MM.1S (cell line): ENCODE measurements at regions not wholly inside any gene's neighbourhood (a gene's known extent, or its start where the extent isn't known, plus 50 kb on each side); places are given as distances from the start of the nearest gene placed in this dataset.

Source experiments
- EZH2 ChIP-seq: fragments of 300-600 bp; sonication (generic); optimal IDR thresholded peaks from 2 replicates; pipeline ENCODE3; 2017; ENCODE audit warnings: low read depth, mild to moderate bottlenecking, antibody characterized with exemption, low read length, mixed read lengths
- EZH2phosphoT487 ChIP-seq: fragments of 300-600 bp; sonication (generic); IDR thresholded peaks from 2 replicates; pipeline ENCODE4 v1.6.1; 2018; ENCODE audit warnings: antibody characterized with exemption, low read length
- TF ChIP-seq, protein P1 (sequence below): fragments of 300-600 bp; sonication (generic); IDR thresholded peaks from 2 replicates; pipeline ENCODE4 v1.5.1; 2016; ENCODE audit warnings: antibody characterized with exemption, low read length, mixed read lengths

DNA sequence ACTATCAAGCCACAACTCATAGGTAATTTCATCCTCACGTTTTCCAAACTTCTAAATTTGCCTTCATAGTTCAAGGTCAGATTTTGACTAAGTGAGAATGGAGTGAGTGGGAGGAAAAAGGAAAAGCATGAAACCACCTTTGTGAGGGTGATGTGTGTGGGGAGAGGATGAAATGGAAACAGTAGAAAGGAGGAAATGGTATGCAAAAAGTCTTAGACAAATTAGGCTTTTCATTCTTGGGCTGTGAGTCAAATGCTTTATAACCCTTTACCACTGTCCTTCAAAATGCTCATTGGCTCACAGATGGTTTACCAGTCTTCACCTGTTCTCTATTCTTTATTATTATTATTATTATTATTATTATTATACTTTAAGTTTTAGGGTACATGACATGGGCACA, 127.2 kb downstream of the RAP2A start:
- TF ChIP-seq, protein P1, sequence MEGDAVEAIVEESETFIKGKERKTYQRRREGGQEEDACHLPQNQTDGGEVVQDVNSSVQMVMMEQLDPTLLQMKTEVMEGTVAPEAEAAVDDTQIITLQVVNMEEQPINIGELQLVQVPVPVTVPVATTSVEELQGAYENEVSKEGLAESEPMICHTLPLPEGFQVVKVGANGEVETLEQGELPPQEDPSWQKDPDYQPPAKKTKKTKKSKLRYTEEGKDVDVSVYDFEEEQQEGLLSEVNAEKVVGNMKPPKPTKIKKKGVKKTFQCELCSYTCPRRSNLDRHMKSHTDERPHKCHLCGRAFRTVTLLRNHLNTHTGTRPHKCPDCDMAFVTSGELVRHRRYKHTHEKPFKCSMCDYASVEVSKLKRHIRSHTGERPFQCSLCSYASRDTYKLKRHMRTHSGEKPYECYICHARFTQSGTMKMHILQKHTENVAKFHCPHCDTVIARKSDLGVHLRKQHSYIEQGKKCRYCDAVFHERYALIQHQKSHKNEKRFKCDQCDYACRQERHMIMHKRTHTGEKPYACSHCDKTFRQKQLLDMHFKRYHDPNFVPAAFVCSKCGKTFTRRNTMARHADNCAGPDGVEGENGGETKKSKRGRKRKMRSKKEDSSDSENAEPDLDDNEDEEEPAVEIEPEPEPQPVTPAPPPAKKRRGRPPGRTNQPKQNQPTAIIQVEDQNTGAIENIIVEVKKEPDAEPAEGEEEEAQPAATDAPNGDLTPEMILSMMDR = no peak
- no peak for TF ChIP-seq EZH2
- TF ChIP-seq EZH2phosphoT487 = no peak
